Neuronal stem cell (in vitro differentiated cells): ENCODE measurements at regions not wholly inside any gene's neighbourhood (a gene's known extent, or its start where the extent isn't known, plus 50 kb on each side); places are given as distances from the start of the nearest gene placed in this dataset.
"Not testable (repeated sequence)": the region's sequence is repeated elsewhere in the genome, so short reads cannot be mapped to it uniquely, and the experiment has no call there.

Experiments used
- DNase-seq: peaks from one replicate; pipeline ENCODE4 v3.0.0-alpha.2; 2013; ENCODE audit warnings: low spot score
- H2AFZ ChIP-seq: one replicate; pipeline ENCODE4 v1.6.1; 2013; ENCODE audit warnings: mild to moderate bottlenecking, low read length, inconsistent platforms
- H2AK5ac ChIP-seq: 2 replicates; pipeline ENCODE4 v1.6.1; 2013; ENCODE audit warnings: low read depth, mild to moderate bottlenecking, inconsistent platforms, low read length, moderate library complexity, mixed read lengths
- H2BK120ac ChIP-seq: 2 replicates; pipeline ENCODE4 v1.6.1; 2013; ENCODE audit warnings: low read depth, mild to moderate bottlenecking, inconsistent platforms, low read length, moderate library complexity, mixed read lengths
- H2BK12ac ChIP-seq: one replicate; pipeline ENCODE4 v1.6.1; 2013; ENCODE audit warnings: low read length, inconsistent platforms
- H2BK15ac ChIP-seq: 2 replicates; pipeline ENCODE4 v1.6.1; 2013; ENCODE audit warnings: mild to moderate bottlenecking, low read length, inconsistent platforms, mixed read lengths
- H2BK5ac ChIP-seq: one replicate; pipeline ENCODE4 v1.6.1; 2013; ENCODE audit warnings: inconsistent platforms, mild to moderate bottlenecking, low read length, moderate library complexity
- H3K14ac ChIP-seq: one replicate; pipeline ENCODE4 v1.6.1; 2013; ENCODE audit warnings: low read length, inconsistent platforms
- H3K18ac ChIP-seq: 2 replicates; pipeline ENCODE4 v1.6.1; 2013; ENCODE audit warnings: low read length, inconsistent platforms
- H3K23ac ChIP-seq: 2 replicates; pipeline ENCODE4 v1.6.1; 2013; ENCODE audit warnings: low read depth, mild to moderate bottlenecking, mixed read lengths, low read length, inconsistent platforms; ENCODE audit not compliant: poor library complexity
- H3K27ac ChIP-seq: replicated peaks from 3 replicates; pipeline ENCODE4 v1.5.1; 2013; ENCODE audit warnings: low read length, inconsistent platforms
- H3K27me3 ChIP-seq, 3 experiments: 2 replicates each; pipeline ENCODE4 v1.6.1; 2013; ENCODE audit warnings: low read length in 3 of 3, mild to moderate bottlenecking in 2 of 3, inconsistent platforms in 1 of 3, low read depth in 1 of 3, mixed read lengths in 1 of 3, moderate library complexity in 1 of 3; ENCODE audit not compliant: control insufficient read depth in 3 of 3, insufficient read depth in 3 of 3
- H3K36me3 ChIP-seq, 2 donors: replicated peaks in 1 of 2; 2 replicates each; pipeline ENCODE4 v1.6.1; 2013; ENCODE audit warnings: low read length in 2 of 2; ENCODE audit not compliant: control insufficient read depth in 2 of 2, insufficient read depth in 2 of 2
- H3K4ac ChIP-seq: 2 replicates; pipeline ENCODE4 v1.6.1; 2013; ENCODE audit warnings: inconsistent platforms, mild to moderate bottlenecking, low read length, moderate library complexity
- H3K4me1 ChIP-seq, 2 donors: 1 replicate in 1 of 2; 2 replicates in 1 of 2; pipeline ENCODE4 v1.6.1; 2013; ENCODE audit warnings: low read length in 2 of 2, low read depth in 1 of 2; ENCODE audit not compliant: control insufficient read depth in 2 of 2, insufficient read depth in 1 of 2
- H3K4me2 ChIP-seq: one replicate; pipeline ENCODE4 v1.6.1; 2013; ENCODE audit warnings: mild to moderate bottlenecking, low read length, inconsistent platforms; ENCODE audit not compliant: insufficient read depth, poor library complexity, severe bottlenecking
- H3K4me3 ChIP-seq, 2 donors: 2 replicates each; pipeline ENCODE4 v1.5.1; 2013; ENCODE audit warnings: low read length in 2 of 2, mild to moderate bottlenecking in 2 of 2, inconsistent platforms in 1 of 2, moderate library complexity in 1 of 2
- H3K79me1 ChIP-seq: one replicate; pipeline ENCODE4 v1.6.1; 2013; ENCODE audit warnings: low read depth, mild to moderate bottlenecking, inconsistent platforms, low read length, moderate library complexity
- H3K9ac ChIP-seq: one replicate; pipeline ENCODE4 v1.6.1; 2013; ENCODE audit warnings: mild to moderate bottlenecking, low read depth, low read length, inconsistent platforms; ENCODE audit not compliant: poor library complexity
- H3K9me3 ChIP-seq, 2 donors: replicated peaks in 1 of 2; 2 replicates each; pipeline versions ENCODE3 to v1.6.1; 2013; ENCODE audit warnings: low read length in 2 of 2, mild to moderate bottlenecking in 2 of 2, inconsistent platforms in 1 of 2, low read depth in 1 of 2, mixed read lengths in 1 of 2, moderate library complexity in 1 of 2; ENCODE audit not compliant: control insufficient read depth in 2 of 2, insufficient read depth in 1 of 2
- H4K8ac ChIP-seq: one replicate; pipeline ENCODE4 v1.6.1; 2013; ENCODE audit warnings: low read depth, mild to moderate bottlenecking, inconsistent platforms, low read length, moderate library complexity
- H4K91ac ChIP-seq: one replicate; pipeline ENCODE4 v1.6.1; 2013; ENCODE audit warnings: low read length, low read depth, mild to moderate bottlenecking, inconsistent platforms; ENCODE audit not compliant: poor library complexity
- WGBS, 2 donors: extraction: QIAGEN DNeasy Blood & Tissue Kit; methylation state at CpG; one replicate each; pipeline ENCODE4 v1.1.7; 2013; ENCODE audit warnings: missing lambda C conversion rate in 2 of 2, mixed read lengths in 1 of 2; ENCODE audit not compliant: insufficient read length in 2 of 2, insufficient replicate concordance in 1 of 2; ENCODE audit errors: extremely low coverage in 2 of 2; 5-methylcytosine and 5-hydroxymethylcytosine counted together

- not testable (repeated sequence) for H2AK5ac ChIP-seq, DNase-seq, H3K9ac ChIP-seq, H3K79me1 ChIP-seq, H2BK5ac ChIP-seq, H3K4me2 ChIP-seq, H2BK120ac ChIP-seq, H2BK15ac ChIP-seq, H3K23ac ChIP-seq, H3K18ac ChIP-seq, H2AFZ ChIP-seq, H3K14ac ChIP-seq, H3K36me3 ChIP-seq, H3K4me3 ChIP-seq, H3K27ac ChIP-seq, H4K91ac ChIP-seq, H2BK12ac ChIP-seq, H4K8ac ChIP-seq, H3K4me1 ChIP-seq, H3K27me3 ChIP-seq, H3K9me3 ChIP-seq, H3K4ac ChIP-seq
- no CpG with 5 or more reads among the region's 19 CpGs for WGBS, 2 donors
Measured at GRCh38 chr3:73990691-73991090, 365.9 kb upstream of the PDZRN3 start.

- Histone ChIP-seq H2BK5ac (no peak overlapping the region), H2BK120ac (no peak overlapping the region), H4K91ac (no peak overlapping the region), H3K23ac (no peak overlapping the region), H3K4me1 (no peaks in the 10 kb centered on the region), H3K4ac (no peak overlapping the region), H3K27ac (no peak overlapping the region), H3K18ac (no peak overlapping the region), H3K27me3 (peaks cover 0 to 1% (median 0%) of the 10 kb centered on the region in 3 experiments), H3K79me1 (no peaks in the 10 kb centered on the region), H3K14ac (no peak overlapping the region), H2AFZ (no peak overlapping the region), H2BK15ac (no peak overlapping the region), H3K9ac (no peak overlapping the region), H3K4me2 (no peak overlapping the region), H4K8ac (no peak overlapping the region), H3K4me3 (no peak overlapping the region), H2BK12ac (no peak overlapping the region), H3K9me3 (no peaks in the 10 kb centered on the region), H3K36me3 (no peaks in the 10 kb centered on the region), H2AK5ac (no peak overlapping the region)
- no peak for DNase-seq
- WGBS, 2 donors = no CpG with 5 or more reads among the region's 4 CpGs
Measured at GRCh38 chr3:73966733-73967132, 342.0 kb upstream of the PDZRN3 start.

GRCh38 chr3:73964818-73965217, 340.1 kb upstream of the PDZRN3 start:
- DNase-seq = no peak
- Histone ChIP-seq H4K91ac (no peak overlapping the region), H2BK12ac (no peak overlapping the region), H3K27me3 (no peaks in the 10 kb centered on the region), H2BK15ac (no peak overlapping the region), H2AK5ac (no peak overlapping the region), H2BK120ac (no peak overlapping the region), H3K4me2 (no peak overlapping the region), H3K27ac (no peak overlapping the region), H3K18ac (no peak overlapping the region), H3K4me1 (no peaks in the 10 kb centered on the region), H3K4ac (no peak overlapping the region), H3K36me3 (no peaks in the 10 kb centered on the region), H3K79me1 (no peaks in the 10 kb centered on the region), H2AFZ (no peak overlapping the region), H4K8ac (no peak overlapping the region), H3K9me3 (no peaks in the 10 kb centered on the region), H2BK5ac (no peak overlapping the region), H3K23ac (no peak overlapping the region), H3K4me3 (no peak overlapping the region), H3K14ac (no peak overlapping the region), H3K9ac (no peak overlapping the region)
- no CpG with 5 or more reads among the region's 1 CpG for WGBS, 2 donors

GRCh38 chr3:73955494-73956070, 330.8 kb upstream of the PDZRN3 start:
- no peak overlapping the region for H2BK120ac ChIP-seq
- no peak overlapping the region for H3K27ac ChIP-seq
- no peak overlapping the region for H4K8ac ChIP-seq
- no peaks in the 10 kb centered on the region for H3K27me3 ChIP-seq
- H3K4me3 ChIP-seq = no peak overlapping the region
- H2AK5ac ChIP-seq = no peak overlapping the region
- no peak overlapping the region for H2AFZ ChIP-seq
- no peak overlapping the region for H3K4me2 ChIP-seq
- H3K36me3 ChIP-seq = no peaks in the 10 kb centered on the region
- peaks cover 4 to 16% of the 10 kb centered on the region in 2 donors for H3K4me1 ChIP-seq
- no CpG with 5 or more reads among the region's 2 CpGs for WGBS, 2 donors
- H2BK15ac ChIP-seq = no peak overlapping the region
- H2BK5ac ChIP-seq = no peak overlapping the region
- no peak overlapping the region for H4K91ac ChIP-seq
- H3K14ac ChIP-seq = no peak overlapping the region
- no peak overlapping the region for H3K23ac ChIP-seq
- no peak overlapping the region for H3K9ac ChIP-seq
- no peak overlapping the region for H3K4ac ChIP-seq
- no peaks in the 10 kb centered on the region for H3K79me1 ChIP-seq
- H3K18ac ChIP-seq = no peak overlapping the region
- no peak for DNase-seq
- no peaks in the 10 kb centered on the region for H3K9me3 ChIP-seq
- H2BK12ac ChIP-seq = no peak overlapping the region
